Hematopoietic multipotent progenitor cell treated with erythropoietin and hydrocortisone succinate and interleukin-3 and kit ligand, for 15 days (in vitro differentiated cells): ENCODE measurements at regions not wholly inside any gene's neighbourhood (a gene's known extent, or its start where the extent isn't known, plus 50 kb on each side); places are given as distances from the start of the nearest gene placed in this dataset.

Experiments used
- DNase-seq: peaks from one replicate; pipeline ENCODE4 v3.0.0-alpha.2; 2015; ENCODE audit warnings: low spot score

- no peak for DNase-seq
Observed at GRCh38 chr7:121810831-121811672, 61.9 kb upstream of the PTPRZ1 start.

- no peak for DNase-seq
Observed at GRCh38 chr7:121807078-121807477, 65.9 kb upstream of the PTPRZ1 start.

GRCh38 chr7:121803039-121803438 is 69.9 kb upstream of the PTPRZ1 start:
- no peak for DNase-seq

GRCh38 chr7:121800916-121801675 is 71.9 kb upstream of the PTPRZ1 start:
- DNase-seq = no peak

- no peak for DNase-seq
Observed at GRCh38 chr7:121798896-121799295, 74.1 kb upstream of the PTPRZ1 start.

- DNase-seq = no peak
Observed at GRCh38 chr7:121798453-121798840, 74.5 kb upstream of the PTPRZ1 start.

GRCh38 chr7:121797657-121798452 is 75.1 kb upstream of the PTPRZ1 start:
- no peak for DNase-seq

- DNase-seq = no peak
Observed at GRCh38 chr7:121796936-121797656, 75.9 kb upstream of the PTPRZ1 start.

- no peak for DNase-seq
Observed at GRCh38 chr7:121796381-121796780, 76.6 kb upstream of the PTPRZ1 start.

- no peak for DNase-seq
Observed at GRCh38 chr7:121795736-121796135, 77.2 kb upstream of the PTPRZ1 start.

- no peak for DNase-seq
Observed at GRCh38 chr7:121793716-121794115, 79.2 kb upstream of the PTPRZ1 start.

GRCh38 chr7:121777672-121778071 is 95.3 kb upstream of the PTPRZ1 start:
- no peak for DNase-seq

GRCh38 chr7:121774563-121774962 is 98.4 kb upstream of the PTPRZ1 start:
- DNase-seq = no peak

GRCh38 chr7:121766676-121767075 is 106.3 kb upstream of the PTPRZ1 start:
- no peak for DNase-seq

- no peak for DNase-seq
Observed at GRCh38 chr7:121761399-121761798, 111.6 kb upstream of the PTPRZ1 start.

GRCh38 chr7:121755818-121756552 is 117.0 kb upstream of the PTPRZ1 start:
- no peak for DNase-seq

- DNase-seq = no peak
Observed at GRCh38 chr7:121755286-121755685, 117.7 kb upstream of the PTPRZ1 start.

GRCh38 chr7:121753944-121754343 is 119.0 kb upstream of the PTPRZ1 start:
- no peak for DNase-seq

- no peak for DNase-seq
Observed at GRCh38 chr7:121752706-121753105, 120.3 kb upstream of the PTPRZ1 start.

- no peak for DNase-seq
Observed at GRCh38 chr7:121748546-121748945, 124.4 kb upstream of the PTPRZ1 start.

GRCh38 chr7:121745856-121746255 is 127.1 kb upstream of the PTPRZ1 start:
- DNase-seq = no peak
